Fibroblast of gingiva (primary cell): ENCODE measurements at regions not wholly inside any gene's neighbourhood (a gene's known extent, or its start where the extent isn't known, plus 50 kb on each side); places are given as distances from the start of the nearest gene placed in this dataset.
"Not testable (repeated sequence)": the region's sequence is repeated elsewhere in the genome, so short reads cannot be mapped to it uniquely, and the experiment has no call there.

Experiments used
- DNase-seq: peaks from one replicate; pipeline ENCODE4 v3.0.0-alpha.2; 2011; ENCODE audit warnings: low read depth

- DNase-seq, result no peak
These were observed 103.7 kb upstream of the MNS1 start for GRCh38 chr15:56568466-56569167.

- no peak for DNase-seq
These were observed 92.5 kb upstream of the MNS1 start for GRCh38 chr15:56557415-56557814.

- peak; percentile 26 for DNase-seq
These were observed 88.5 kb upstream of the MNS1 start for GRCh38 chr15:56553486-56553885.

- no peak for DNase-seq
These were observed 87.7 kb upstream of the MNS1 start for GRCh38 chr15:56552659-56553058.

GRCh38 chr15:56540570-56540969 lies 75.6 kb upstream of the MNS1 start:
- not testable (repeated sequence) for DNase-seq

GRCh38 chr15:56540157-56540556 lies 75.2 kb upstream of the MNS1 start:
- not testable (repeated sequence) for DNase-seq

- DNase-seq, result no peak
These were observed 74.1 kb upstream of the MNS1 start for GRCh38 chr15:56538901-56539545.

GRCh38 chr15:56537881-56538280 lies 72.9 kb upstream of the MNS1 start:
- DNase-seq, result peak; percentile 20

- DNase-seq, result no peak
These were observed 69.8 kb upstream of the MNS1 start for GRCh38 chr15:56534728-56535127.

- no peak for DNase-seq
These were observed 68.9 kb upstream of the MNS1 start for GRCh38 chr15:56533731-56534403.

- no peak for DNase-seq
These were observed 68.0 kb upstream of the MNS1 start for GRCh38 chr15:56532721-56533460.

- peak; percentile 31 for DNase-seq
These were observed 65.2 kb upstream of the MNS1 start for GRCh38 chr15:56530157-56530556.

GRCh38 chr15:56528136-56528535 lies 63.2 kb upstream of the MNS1 start:
- peak; percentile 76 for DNase-seq

GRCh38 chr15:56524915-56525314 lies 60.0 kb upstream of the MNS1 start:
- DNase-seq, result peak; percentile 64

GRCh38 chr15:56523521-56523920 lies 58.6 kb upstream of the MNS1 start:
- DNase-seq, result no peak

- DNase-seq, result no peak
These were observed 54.1 kb upstream of the MNS1 start for GRCh38 chr15:56519000-56519399.
